WTC11 (cell line): ENCODE measurements at regions not wholly inside any gene's neighbourhood (a gene's known extent, or its start where the extent isn't known, plus 50 kb on each side); places are given as distances from the start of the nearest gene placed in this dataset.

Experiments used
- CTCF ChIP-seq: fragments of 200-600 bp; IDR thresholded peaks from 2 replicates; pipeline ENCODE4 v1.8.0; 2022; ENCODE audit warnings: antibody characterized with exemption
- E2F5 ChIP-seq: sonication (generic); formaldehyde crosslinking; IDR thresholded peaks from 2 replicates; pipeline ENCODE4 v1.8.1; 2022; ENCODE audit warnings: mild to moderate bottlenecking, moderate library complexity, missing genetic modification reagents
- JUN ChIP-seq: sonication (generic); formaldehyde crosslinking; IDR thresholded peaks from 2 replicates; pipeline ENCODE4 v1.8.0; 2023; ENCODE audit warnings: mild to moderate bottlenecking, missing genetic modification reagents
- NR3C1 ChIP-seq: sonication (generic); formaldehyde crosslinking; conservative IDR thresholded peaks from 2 replicates; pipeline ENCODE4 v1.8.1; 2023; ENCODE audit warnings: low read depth, mild to moderate bottlenecking, missing genetic modification reagents
- PREB ChIP-seq: sonication (generic); formaldehyde crosslinking; IDR thresholded peaks from 2 replicates; pipeline ENCODE4 v1.8.1; 2022; ENCODE audit warnings: mild to moderate bottlenecking, missing genetic modification reagents, moderate library complexity, borderline replicate concordance

- TF ChIP-seq E2F5 (CRISPR knock-in tag) (no peak), PREB (no peak), CTCF (no peak), JUN (CRISPR knock-in tag) (no peak), NR3C1 (CRISPR knock-in tag) (no peak)
Observed at GRCh38 chr11:86120807-86121206, 51.9 kb upstream of the PICALM start.
